ENCODE measurements at regions not wholly inside any gene's neighbourhood (a gene's known extent, or its start where the extent isn't known, plus 50 kb on each side); places are given as distances from the start of the nearest gene placed in this dataset.

GRCh38 chr14:75363130-75363529 is 64.7 kb upstream of the JDP2 start:
- TF ChIP-seq ZNF274 (IDR thresholded peaks at IDR 0.05; ENCODE audit: low read depth, low read length), result no peak
- no peak overlapping the region for H3K4me3 ChIP-seq (ENCODE audit: low read length)

GRCh38 chr14:75363570-75364227 is 64.1 kb upstream of the JDP2 start:
- no peak for TF ChIP-seq ZNF274 (IDR thresholded peaks at IDR 0.05; ENCODE audit: low read depth, low read length)
- no peak overlapping the region for H3K4me3 ChIP-seq (ENCODE audit: low read length)

GRCh38 chr14:75365116-75365515 is 62.7 kb upstream of the JDP2 start:
- H3K4me3 ChIP-seq (ENCODE audit: low read length), result no peak overlapping the region
- no peak for TF ChIP-seq ZNF274 (IDR thresholded peaks at IDR 0.05; ENCODE audit: low read depth, low read length)

GRCh38 chr14:75366963-75367362 is 60.9 kb upstream of the JDP2 start:
- H3K4me3 ChIP-seq (ENCODE audit: low read length), result no peak overlapping the region
- no peak for TF ChIP-seq ZNF274 (IDR thresholded peaks at IDR 0.05; ENCODE audit: low read depth, low read length)

- H3K4me3 ChIP-seq (ENCODE audit: low read length), result no peak overlapping the region
- TF ChIP-seq ZNF274 (IDR thresholded peaks at IDR 0.05; ENCODE audit: low read depth, low read length), result no peak
These were observed 59.5 kb upstream of the JDP2 start for GRCh38 chr14:75368333-75368732.

GRCh38 chr14:75369506-75369905 is 58.3 kb upstream of the JDP2 start:
- TF ChIP-seq ZNF274 (IDR thresholded peaks at IDR 0.05; ENCODE audit: low read depth, low read length), result no peak

GRCh38 chr14:75370416-75371205 is 57.2 kb upstream of the JDP2 start:
- no peak overlapping the region for H3K4me3 ChIP-seq (ENCODE audit: low read length)
- no peak for TF ChIP-seq ZNF274 (IDR thresholded peaks at IDR 0.05; ENCODE audit: low read depth, low read length)

More at GRCh38 chr14:75369506-75369905, 58.3 kb upstream of the JDP2 start:
- no peak overlapping the region for H3K4me3 ChIP-seq (ENCODE audit: low read length)

GRCh38 chr14:75371297-75371696 is 56.5 kb upstream of the JDP2 start:
- H3K4me3 ChIP-seq (ENCODE audit: low read length), result no peak overlapping the region
- no peak for TF ChIP-seq ZNF274 (IDR thresholded peaks at IDR 0.05; ENCODE audit: low read depth, low read length)

GRCh38 chr14:75372260-75372659 is 55.6 kb upstream of the JDP2 start:
- no peak overlapping the region for H3K4me3 ChIP-seq (ENCODE audit: low read length)
- no peak for TF ChIP-seq ZNF274 (IDR thresholded peaks at IDR 0.05; ENCODE audit: low read depth, low read length)

- H3K4me3 ChIP-seq (ENCODE audit: low read length), result no peak overlapping the region
- TF ChIP-seq ZNF274 (IDR thresholded peaks at IDR 0.05; ENCODE audit: low read depth, low read length), result no peak
These were observed 54.7 kb upstream of the JDP2 start for GRCh38 chr14:75373133-75373532.

GRCh38 chr14:75373616-75374015 is 54.2 kb upstream of the JDP2 start:
- no peak overlapping the region for H3K4me3 ChIP-seq (ENCODE audit: low read length)
- TF ChIP-seq ZNF274 (IDR thresholded peaks at IDR 0.05; ENCODE audit: low read depth, low read length), result no peak

- TF ChIP-seq ZNF274 (IDR thresholded peaks at IDR 0.05; ENCODE audit: low read depth, low read length), result no peak
- no peak overlapping the region for H3K4me3 ChIP-seq (ENCODE audit: low read length)
These were observed 52.9 kb upstream of the JDP2 start for GRCh38 chr14:75374911-75375310.

- TF ChIP-seq ZNF274 (IDR thresholded peaks at IDR 0.05; ENCODE audit: low read depth, low read length), result no peak
- H3K4me3 ChIP-seq (ENCODE audit: low read length), result no peak overlapping the region
These were observed 51.8 kb upstream of the JDP2 start for GRCh38 chr14:75375983-75376382.

All from GM08714 (cell line).